Panc1 (cell line): ENCODE measurements at regions not wholly inside any gene's neighbourhood (a gene's known extent, or its start where the extent isn't known, plus 50 kb on each side); places are given as distances from the start of the nearest gene placed in this dataset.

Source experiments
- ATAC-seq: fragments of 200-7000 bp; cut with Tn5 transposase; 2 replicates; pipeline ENCODE4 v1.9.1; 2020; ENCODE audit warnings: mild to moderate bottlenecking, moderate library complexity
- BruUV-seq: library from RNA; stranded (reverse); fragments of 400-500 nt; replicated peaks from 2 replicates; lab custom pipeline; 2021; lab: Mats Ljungman, UMichigan
- CTCF ChIA-PET: fragments of 300-600 bp; sonication (Branson Sonifier 250); formaldehyde crosslinking; loops from one replicate; lab custom pipeline; 2022; ENCODE audit warnings: antibody characterized with exemption; lab: Charles Lee
- POLR2A ChIA-PET: fragments of 300-600 bp; sonication (Branson Sonifier 250); formaldehyde crosslinking; loops from one replicate; lab custom pipeline; 2022; ENCODE audit warnings: antibody characterized with exemption; lab: Charles Lee
- DNase-seq: peaks from one replicate; pipeline ENCODE4 v3.0.0-alpha.2; 2010; ENCODE audit warnings: low read depth, low spot score
- H3K27ac ChIP-seq: 2 replicates; pipeline ENCODE4 v1.5.1; 2011; ENCODE audit warnings: mild to moderate bottlenecking, low read length, inconsistent platforms
- H3K27me3 ChIP-seq: fragments of 200-500 bp; sonication (Bioruptor generic); 2 replicates; pipeline ENCODE4 v1.6.0; 2014; ENCODE audit warnings: low read length, inconsistent platforms; ENCODE audit not compliant: control insufficient read depth, insufficient read depth
- H3K36me3 ChIP-seq: fragments of 200-500 bp; sonication (Bioruptor generic); 2 replicates; pipeline ENCODE4 v1.5.1; 2014; ENCODE audit warnings: inconsistent platforms, mild to moderate bottlenecking, low read length, moderate library complexity; ENCODE audit not compliant: control insufficient read depth, insufficient read depth
- H3K4me1 ChIP-seq: 2 replicates; pipeline ENCODE4 v1.5.1; 2011; ENCODE audit warnings: inconsistent platforms, mild to moderate bottlenecking, low read length, moderate library complexity; ENCODE audit not compliant: control insufficient read depth, insufficient read depth
- H3K4me3 ChIP-seq, 2 experiments: 2 replicates each; pipeline ENCODE4 v1.5.1; 2011 to 2012; ENCODE audit warnings: low read depth in 2 of 2, low read length in 2 of 2, mild to moderate bottlenecking in 2 of 2, inconsistent platforms in 1 of 2, moderate library complexity in 1 of 2
- H3K9me3 ChIP-seq: fragments of 200-500 bp; sonication (Bioruptor generic); 2 replicates; pipeline ENCODE4 v1.5.1; 2014; ENCODE audit warnings: low read depth, mild to moderate bottlenecking, inconsistent platforms, low read length, moderate library complexity; ENCODE audit not compliant: control insufficient read depth, insufficient read depth
- CTCF ChIP-seq: fragments of 450-650 bp; IDR thresholded peaks from 2 replicates; pipeline ENCODE4 v1.5.1; 2017; ENCODE audit warnings: mild to moderate bottlenecking
- POLR2AphosphoS5 ChIP-seq: IDR thresholded peaks from 2 replicates; pipeline ENCODE4 v1.6.1; 2012; ENCODE audit warnings: mild to moderate bottlenecking, low read depth, low read length, moderate library complexity
- REST ChIP-seq, 2 experiments: IDR thresholded peaks; 2 replicates each; pipeline ENCODE4 v1.6.1; 2011 to 2012; ENCODE audit warnings: low read depth in 2 of 2, control low read depth in 1 of 2, low read length in 1 of 2, mild to moderate bottlenecking in 1 of 2, moderate library complexity in 1 of 2; ENCODE audit not compliant: insufficient read depth in 1 of 2
- SIN3A ChIP-seq: IDR thresholded peaks from 2 replicates; pipeline ENCODE4 v1.6.1; 2012; ENCODE audit warnings: low read depth, mild to moderate bottlenecking, low read length, moderate library complexity, borderline replicate concordance; ENCODE audit not compliant: insufficient read depth
- TCF7L2 ChIP-seq: IDR thresholded peaks from 2 replicates; pipeline ENCODE4 v1.6.1; 2011; ENCODE audit warnings: mild to moderate bottlenecking, low read depth, low read length, inconsistent platforms
- in situ Hi-C: cut with HindIII; loops from 2 replicates; pipeline ENCODE4 v1.10.0; 2016; ENCODE audit warnings: low sequenced_read_pairs, low pct_unique_long_range_greater_than_20kb
- intact Hi-C: fragments of 100-400 bp; cut with micrococcal nuclease; formaldehyde crosslinking; loops from one replicate; pipeline ENCODE4 v1.10.0; 2022; ENCODE audit not compliant: unreplicated experiment

GRCh38 chr1:99180915-99181314 is 83.4 kb upstream of the PLPPR4 start:
- Histone ChIP-seq H3K4me1 (no peaks in the 10 kb centered on the region), H3K36me3 (no peaks in the 10 kb centered on the region), H3K27ac (no peak overlapping the region), H3K27me3 (no peaks in the 10 kb centered on the region), H3K4me3 (no peak overlapping the region), H3K9me3 (no peaks in the 10 kb centered on the region)
- DNase-seq (no peak), ATAC-seq (no peak)
- no peak for TF ChIP-seq CTCF
- no peak for TF ChIP-seq REST (IDR thresholded peaks at IDR 0.05; ENCODE audit: insufficient read depth in 1 of 2, low read depth in 2 of 2, low read length in 1 of 2)
- no peak for TF ChIP-seq SIN3A
- no peak for TF ChIP-seq POLR2AphosphoS5
- TF ChIP-seq TCF7L2 = no peak
- no TSS peak for BruUV-seq
- ChIA-PET POLR2A (no interaction called here), CTCF (no interaction called here)
- in situ Hi-C loops = no loop called here
- intact Hi-C loops = loop anchor here (1.0 kb wide), 1 partner anchor 298 kb away; no protein-coding TSS in a partner anchor

GRCh38 chr1:99181892-99182291 is 82.4 kb upstream of the PLPPR4 start:
- BruUV-seq = no TSS peak
- H3K9me3 ChIP-seq = no peaks in the 10 kb centered on the region
- TF ChIP-seq SIN3A = no peak
- no peak for TF ChIP-seq CTCF
- TF ChIP-seq POLR2AphosphoS5 = no peak
- no peak for TF ChIP-seq TCF7L2
- no peak for TF ChIP-seq REST (IDR thresholded peaks at IDR 0.05; ENCODE audit: insufficient read depth in 1 of 2, low read depth in 2 of 2, low read length in 1 of 2)
- H3K36me3 ChIP-seq = no peaks in the 10 kb centered on the region
- H3K4me3 ChIP-seq = no peak overlapping the region
- DNase-seq (no peak), ATAC-seq (no peak)
- intact Hi-C loops (loop anchor here (1.0 kb wide), 1 partner anchor 297 kb away; no protein-coding TSS in a partner anchor), in situ Hi-C loops (no loop called here)
- ChIA-PET POLR2A (no interaction called here), CTCF (no interaction called here)
- no peak overlapping the region for H3K27ac ChIP-seq
- no peaks in the 10 kb centered on the region for H3K27me3 ChIP-seq
- no peaks in the 10 kb centered on the region for H3K4me1 ChIP-seq
